PC-3 (cell line): ENCODE measurements at regions not wholly inside any gene's neighbourhood (a gene's known extent, or its start where the extent isn't known, plus 50 kb on each side); places are given as distances from the start of the nearest gene placed in this dataset.

Experiments used
- EZH2 ChIP-seq: fragments of 300-600 bp; sonication (generic); IDR thresholded peaks from one replicate; pipeline ENCODE4 v1.6.1; 2017; ENCODE audit warnings: antibody characterized with exemption, mild to moderate bottlenecking, low read length; ENCODE audit not compliant: unreplicated experiment
- TF ChIP-seq, protein P1 (sequence below): fragments of 300-600 bp; sonication (generic); conservative IDR thresholded peaks from 2 replicates; pipeline ENCODE4 v1.5.1; 2017; ENCODE audit warnings: antibody characterized with exemption, low read depth, mild to moderate bottlenecking, low read length

DNA sequence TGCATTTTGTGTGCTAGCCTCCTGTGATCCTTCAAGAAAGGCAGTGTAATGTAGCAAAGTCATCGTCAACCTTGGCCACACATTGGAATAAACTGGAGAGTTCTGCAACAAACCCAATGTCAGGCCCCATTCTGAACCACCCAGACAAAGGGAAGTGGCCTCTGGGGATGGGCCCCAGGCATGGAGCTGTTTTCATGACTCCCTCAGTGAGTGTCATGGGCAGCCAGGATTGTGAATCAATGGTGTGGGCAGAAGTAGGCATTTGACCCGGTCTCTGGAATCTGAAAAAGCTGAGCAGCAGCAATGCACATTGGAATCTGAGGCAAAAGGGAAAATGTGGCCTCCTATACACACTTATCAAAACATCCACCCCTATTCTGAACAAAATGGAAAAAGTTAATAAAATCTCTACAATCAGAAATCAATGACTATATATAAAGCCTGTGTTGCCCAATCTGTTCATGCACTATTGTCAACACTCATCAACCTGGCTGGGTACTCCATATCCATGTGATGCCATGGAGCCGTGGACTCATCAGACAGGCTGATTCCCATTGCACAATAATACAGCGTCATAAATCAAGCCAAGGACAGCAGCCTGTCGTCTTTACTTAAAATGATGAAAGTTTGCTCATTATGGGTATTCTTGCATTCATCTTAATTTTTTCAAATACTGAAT, 134.9 kb upstream of the STMND1 start:
- TF ChIP-seq, protein P1, sequence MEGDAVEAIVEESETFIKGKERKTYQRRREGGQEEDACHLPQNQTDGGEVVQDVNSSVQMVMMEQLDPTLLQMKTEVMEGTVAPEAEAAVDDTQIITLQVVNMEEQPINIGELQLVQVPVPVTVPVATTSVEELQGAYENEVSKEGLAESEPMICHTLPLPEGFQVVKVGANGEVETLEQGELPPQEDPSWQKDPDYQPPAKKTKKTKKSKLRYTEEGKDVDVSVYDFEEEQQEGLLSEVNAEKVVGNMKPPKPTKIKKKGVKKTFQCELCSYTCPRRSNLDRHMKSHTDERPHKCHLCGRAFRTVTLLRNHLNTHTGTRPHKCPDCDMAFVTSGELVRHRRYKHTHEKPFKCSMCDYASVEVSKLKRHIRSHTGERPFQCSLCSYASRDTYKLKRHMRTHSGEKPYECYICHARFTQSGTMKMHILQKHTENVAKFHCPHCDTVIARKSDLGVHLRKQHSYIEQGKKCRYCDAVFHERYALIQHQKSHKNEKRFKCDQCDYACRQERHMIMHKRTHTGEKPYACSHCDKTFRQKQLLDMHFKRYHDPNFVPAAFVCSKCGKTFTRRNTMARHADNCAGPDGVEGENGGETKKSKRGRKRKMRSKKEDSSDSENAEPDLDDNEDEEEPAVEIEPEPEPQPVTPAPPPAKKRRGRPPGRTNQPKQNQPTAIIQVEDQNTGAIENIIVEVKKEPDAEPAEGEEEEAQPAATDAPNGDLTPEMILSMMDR: no peak
- TF ChIP-seq EZH2: no peak
